ENCODE measurements at regions not wholly inside any gene's neighbourhood (a gene's known extent, or its start where the extent isn't known, plus 50 kb on each side); places are given as distances from the start of the nearest gene placed in this dataset.

GRCh38 chr10:108425283-108425964 is 1260.9 kb upstream of the SORCS1 start:
- TF ChIP-seq CTCF (tag by site-specific recombination; IDR thresholded peaks at IDR 0.05) (no peak), ZNF18 (tag by site-specific recombination; IDR thresholded peaks at IDR 0.05) (no peak), PRDM4 (tag by site-specific recombination; IDR thresholded peaks at IDR 0.05) (no peak), REST (tag by site-specific recombination; IDR thresholded peaks at IDR 0.05) (no peak)
